HepG2 (cell line): ENCODE measurements at regions not wholly inside any gene's neighbourhood (a gene's known extent, or its start where the extent isn't known, plus 50 kb on each side); places are given as distances from the start of the nearest gene placed in this dataset.
A peak's percentile ranks its signal among the peaks of the same experiment; 100 is the strongest.

Source experiments
- AHR ChIP-seq: IDR thresholded peaks from 2 replicates; pipeline ENCODE4 v1.6.1; 2018; ENCODE audit warnings: missing genetic modification reagents, missing compliant biosample characterization
- ARHGAP35 ChIP-seq: sonication (generic); formaldehyde crosslinking; IDR thresholded peaks from 2 replicates; pipeline ENCODE4 v1.9.0; 2022; ENCODE audit warnings: mild to moderate bottlenecking, inconsistent platforms, moderate library complexity, missing genetic modification reagents, borderline replicate concordance
- BORCS8-MEF2B ChIP-seq: sonication (generic); formaldehyde crosslinking; IDR thresholded peaks from 2 replicates; pipeline ENCODE4 v1.8.0; 2022; ENCODE audit warnings: mild to moderate bottlenecking, missing genetic modification reagents
- DZIP1 ChIP-seq: sonication (generic); formaldehyde crosslinking; IDR thresholded peaks from 2 replicates; pipeline ENCODE4 v1.5.0; 2020; ENCODE audit warnings: mild to moderate bottlenecking, missing genetic modification reagents
- GATAD1 ChIP-seq: IDR thresholded peaks from 2 replicates; pipeline ENCODE4 v1.6.1; 2016; ENCODE audit warnings: missing genetic modification reagents, missing compliant biosample characterization
- HOXA5 ChIP-seq: sonication (generic); formaldehyde crosslinking; IDR thresholded peaks from 2 replicates; pipeline ENCODE4 v1.4.0; 2020; ENCODE audit warnings: missing genetic modification reagents
- KDM1A ChIP-seq: IDR thresholded peaks from 2 replicates; pipeline ENCODE4 v1.6.1; 2016; ENCODE audit warnings: missing compliant biosample characterization
- MXD4 ChIP-seq: IDR thresholded peaks from 2 replicates; pipeline ENCODE4 v1.6.1; 2016; ENCODE audit warnings: mild to moderate bottlenecking, missing biosample characterization, missing genetic modification reagents
- PCBP1 ChIP-seq: fragments of 200-400 bp; formaldehyde crosslinking; IDR thresholded peaks from 2 replicates; pipeline ENCODE4 v1.6.1; 2017; ENCODE audit warnings: mild to moderate bottlenecking, low read depth, low read length, borderline replicate concordance
- SRSF9 ChIP-seq: fragments of 200-400 bp; formaldehyde crosslinking; IDR thresholded peaks from 2 replicates; pipeline ENCODE4 v1.6.1; 2018; ENCODE audit warnings: borderline replicate concordance, mild to moderate bottlenecking, low read depth, low read length; ENCODE audit not compliant: insufficient read depth, poor library complexity, severe bottlenecking
- TBX3 ChIP-seq: fragments of 450-650 bp; IDR thresholded peaks from 2 replicates; pipeline ENCODE4 v1.6.1; 2017; ENCODE audit warnings: antibody characterized with exemption, mild to moderate bottlenecking, inconsistent platforms, borderline replicate concordance
- ZBTB2 ChIP-seq: sonication (generic); formaldehyde crosslinking; IDR thresholded peaks from 2 replicates; pipeline ENCODE4 v1.8.0; 2022; ENCODE audit warnings: low read depth, missing genetic modification reagents
- ZMYM4 ChIP-seq: sonication (generic); formaldehyde crosslinking; IDR thresholded peaks from 2 replicates; pipeline ENCODE4 v1.8.1; 2023; ENCODE audit warnings: mild to moderate bottlenecking, missing genetic modification reagents
- ZNF10 ChIP-seq: sonication (generic); formaldehyde crosslinking; IDR thresholded peaks from 2 replicates; pipeline ENCODE4 v1.4.0; 2020; ENCODE audit warnings: mild to moderate bottlenecking, low read depth, missing genetic modification reagents, borderline replicate concordance
- ZNF598 ChIP-seq: sonication (generic); formaldehyde crosslinking; IDR thresholded peaks from 2 replicates; pipeline ENCODE4 v1.5.1; 2020; ENCODE audit warnings: mild to moderate bottlenecking, missing genetic modification reagents, borderline replicate concordance
- ZNF644 ChIP-seq: IDR thresholded peaks from 2 replicates; pipeline ENCODE4 v1.6.1; 2016; ENCODE audit warnings: low read depth
- ZNF720 ChIP-seq: sonication (generic); formaldehyde crosslinking; IDR thresholded peaks from 2 replicates; pipeline ENCODE4 v1.4.0; 2020; ENCODE audit warnings: missing genetic modification reagents
- TF ChIP-seq, protein P1 (sequence below): sonication (generic); formaldehyde crosslinking; IDR thresholded peaks from 2 replicates; pipeline ENCODE4 v1.4.0; 2020; ENCODE audit warnings: mild to moderate bottlenecking, missing genetic modification reagents
- TF ChIP-seq, protein P2 (sequence below): IDR thresholded peaks from 2 replicates; pipeline ENCODE4 v1.6.1; 2016; ENCODE audit warnings: missing genetic modification reagents, missing compliant biosample characterization
- TF ChIP-seq, protein P3 (sequence below): sonication (generic); formaldehyde crosslinking; IDR thresholded peaks from 2 replicates; pipeline ENCODE4 v1.4.0; 2020; ENCODE audit warnings: missing genetic modification reagents
- TF ChIP-seq, protein P4 (sequence below): sonication (generic); formaldehyde crosslinking; IDR thresholded peaks from 2 replicates; pipeline ENCODE4 v1.9.0; 2021; ENCODE audit warnings: missing genetic modification reagents, borderline replicate concordance

- TF ChIP-seq ZBTB2 = no peak
- peak; percentile 71 for TF ChIP-seq GATAD1 (CRISPR knock-in tag)
- no peak for TF ChIP-seq ARHGAP35
- TF ChIP-seq, protein P1, sequence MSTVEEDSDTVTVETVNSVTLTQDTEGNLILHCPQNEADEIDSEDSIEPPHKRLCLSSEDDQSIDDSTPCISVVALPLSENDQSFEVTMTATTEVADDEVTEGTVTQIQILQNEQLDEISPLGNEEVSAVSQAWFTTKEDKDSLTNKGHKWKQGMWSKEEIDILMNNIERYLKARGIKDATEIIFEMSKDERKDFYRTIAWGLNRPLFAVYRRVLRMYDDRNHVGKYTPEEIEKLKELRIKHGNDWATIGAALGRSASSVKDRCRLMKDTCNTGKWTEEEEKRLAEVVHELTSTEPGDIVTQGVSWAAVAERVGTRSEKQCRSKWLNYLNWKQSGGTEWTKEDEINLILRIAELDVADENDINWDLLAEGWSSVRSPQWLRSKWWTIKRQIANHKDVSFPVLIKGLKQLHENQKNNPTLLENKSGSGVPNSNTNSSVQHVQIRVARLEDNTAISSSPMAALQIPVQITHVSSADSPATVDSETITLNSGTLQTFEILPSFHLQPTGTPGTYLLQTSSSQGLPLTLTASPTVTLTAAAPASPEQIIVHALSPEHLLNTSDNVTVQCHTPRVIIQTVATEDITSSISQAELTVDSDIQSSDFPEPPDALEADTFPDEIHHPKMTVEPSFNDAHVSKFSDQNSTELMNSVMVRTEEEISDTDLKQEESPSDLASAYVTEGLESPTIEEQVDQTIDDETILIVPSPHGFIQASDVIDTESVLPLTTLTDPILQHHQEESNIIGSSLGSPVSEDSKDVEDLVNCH (CRISPR knock-in tag) = no peak
- peak; percentile 82 for TF ChIP-seq ZMYM4 (CRISPR knock-in tag)
- TF ChIP-seq, protein P2, sequence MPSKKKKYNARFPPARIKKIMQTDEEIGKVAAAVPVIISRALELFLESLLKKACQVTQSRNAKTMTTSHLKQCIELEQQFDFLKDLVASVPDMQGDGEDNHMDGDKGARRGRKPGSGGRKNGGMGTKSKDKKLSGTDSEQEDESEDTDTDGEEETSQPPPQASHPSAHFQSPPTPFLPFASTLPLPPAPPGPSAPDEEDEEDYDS (CRISPR knock-in tag) = peak; percentile 63; the same call in 1 of the 2 replicates
- no peak for TF ChIP-seq DZIP1 (CRISPR knock-in tag)
- TF ChIP-seq BORCS8-MEF2B (CRISPR knock-in tag) = peak; percentile 42; the same call in 1 of the 2 replicates
- peak; percentile 98 for TF ChIP-seq KDM1A (CRISPR knock-in tag)
- no peak for TF ChIP-seq PCBP1
- TF ChIP-seq, protein P3, sequence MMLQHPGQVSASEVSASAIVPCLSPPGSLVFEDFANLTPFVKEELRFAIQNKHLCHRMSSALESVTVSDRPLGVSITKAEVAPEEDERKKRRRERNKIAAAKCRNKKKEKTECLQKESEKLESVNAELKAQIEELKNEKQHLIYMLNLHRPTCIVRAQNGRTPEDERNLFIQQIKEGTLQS (CRISPR knock-in tag) = peak; percentile 80
- peak; percentile 88; the same call in 1 of the 2 replicates for TF ChIP-seq MXD4 (CRISPR knock-in tag)
- TF ChIP-seq ZNF598 (CRISPR knock-in tag) = no peak
- TF ChIP-seq ZNF10 (CRISPR knock-in tag) = no peak
- no peak for TF ChIP-seq ZNF720 (CRISPR knock-in tag)
- TF ChIP-seq TBX3 = peak; percentile 93
- no peak for TF ChIP-seq SRSF9
- TF ChIP-seq, protein P4, sequence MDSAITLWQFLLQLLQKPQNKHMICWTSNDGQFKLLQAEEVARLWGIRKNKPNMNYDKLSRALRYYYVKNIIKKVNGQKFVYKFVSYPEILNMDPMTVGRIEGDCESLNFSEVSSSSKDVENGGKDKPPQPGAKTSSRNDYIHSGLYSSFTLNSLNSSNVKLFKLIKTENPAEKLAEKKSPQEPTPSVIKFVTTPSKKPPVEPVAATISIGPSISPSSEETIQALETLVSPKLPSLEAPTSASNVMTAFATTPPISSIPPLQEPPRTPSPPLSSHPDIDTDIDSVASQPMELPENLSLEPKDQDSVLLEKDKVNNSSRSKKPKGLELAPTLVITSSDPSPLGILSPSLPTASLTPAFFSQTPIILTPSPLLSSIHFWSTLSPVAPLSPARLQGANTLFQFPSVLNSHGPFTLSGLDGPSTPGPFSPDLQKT (CRISPR knock-in tag) = no peak
- peak; percentile 81; the same call in 1 of the 2 replicates for TF ChIP-seq AHR (CRISPR knock-in tag)
- peak; percentile 97 for TF ChIP-seq ZNF644 (CRISPR knock-in tag)
- TF ChIP-seq HOXA5 = peak; percentile 73; the same call in 1 of the 2 replicates
Measured at GRCh38 chr9:113652355-113653152, 189.0 kb downstream of the RGS3 start (continued).
